Colonic mucosa (tissue), 4 donors: ENCODE measurements at regions not wholly inside any gene's neighbourhood (a gene's known extent, or its start where the extent isn't known, plus 50 kb on each side); places are given as distances from the start of the nearest gene placed in this dataset.

Experiments used
- DNase-seq: peaks from one replicate; pipeline ENCODE4 v3.0.0-alpha.2; 2020
- H3K27ac ChIP-seq: fragments of 200-600 bp; one replicate; pipeline ENCODE4 v1.8.0; 2021
- H3K27me3 ChIP-seq: fragments of 200-600 bp; one replicate; pipeline ENCODE4 v1.8.0; 2021
- H3K36me3 ChIP-seq: fragments of 200-600 bp; one replicate; pipeline ENCODE4 v1.8.0; 2021
- H3K4me1 ChIP-seq: fragments of 200-600 bp; one replicate; pipeline ENCODE4 v1.8.0; 2021; ENCODE audit warnings: mild to moderate bottlenecking
- H3K4me3 ChIP-seq: fragments of 200-600 bp; one replicate; pipeline ENCODE4 v1.8.0; 2021
- H3K9ac ChIP-seq, 2 donors: one replicate each; pipeline ENCODE4 v1.7.0; 2013; ENCODE audit warnings: control low read depth in 2 of 2, low read depth in 2 of 2, low read length in 2 of 2
- H3K9me3 ChIP-seq: fragments of 200-600 bp; one replicate; pipeline ENCODE4 v1.8.0; 2021
- CTCF ChIP-seq: fragments of 200-600 bp; IDR thresholded peaks from one replicate; pipeline ENCODE4 v1.8.0; 2022; ENCODE audit warnings: antibody characterized with exemption, mild to moderate bottlenecking
- intact Hi-C: fragments of 100-400 bp; cut with DNase I; formaldehyde crosslinking; loops from one replicate; pipeline ENCODE4 v1.14.1; 2022
- donor health status: healthy.
- donor health status: DM: no; HTN: no; CAD: no.
- donor health status: DM: no; HTN: no; CAD: no.

DNA sequence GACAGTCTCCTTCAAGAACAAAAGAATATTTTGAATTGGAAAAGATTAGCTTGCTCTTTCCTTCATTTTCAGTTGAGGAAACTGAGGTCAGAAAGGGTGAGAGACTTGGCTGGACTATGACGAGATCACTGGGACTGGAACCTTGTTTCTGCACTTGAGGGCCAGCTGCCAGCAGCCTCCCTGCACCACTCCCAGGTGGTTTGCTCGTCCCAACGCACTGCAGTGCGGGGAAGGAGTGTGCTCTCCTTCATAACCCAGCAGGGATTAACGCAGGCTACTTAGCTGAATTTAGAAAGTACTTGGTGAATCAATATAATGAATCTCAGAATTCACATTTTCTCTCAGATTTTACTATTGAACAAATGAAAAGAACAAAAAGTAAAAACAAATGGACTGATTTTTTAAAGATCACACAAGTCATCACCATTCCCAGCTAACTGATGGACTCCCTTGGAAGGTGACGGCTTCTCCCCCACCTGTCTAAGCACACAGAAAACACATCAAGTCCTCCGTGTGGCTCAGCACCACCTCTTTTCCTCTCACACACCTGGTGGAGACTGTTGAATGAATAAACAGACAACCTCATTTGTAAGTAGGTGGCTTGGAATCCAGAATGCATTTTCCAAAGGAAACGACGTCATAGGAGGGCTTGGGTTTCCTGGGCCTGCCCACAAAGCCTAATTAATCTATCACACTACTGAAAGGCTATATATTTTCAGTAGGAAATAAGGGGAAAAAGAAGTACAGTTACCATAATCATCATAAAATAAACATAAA, 121.0 kb downstream of the QRSL1 start:
- Histone ChIP-seq H3K9me3 (no peaks in the 10 kb centered on the region), H3K4me1 (peaks cover 9% of the 10 kb centered on the region), H3K9ac (no peak overlapping the region), H3K27me3 (no peaks in the 10 kb centered on the region), H3K4me3 (no peak overlapping the region), H3K27ac (no peak overlapping the region), H3K36me3 (no peaks in the 10 kb centered on the region)
- intact Hi-C loops = no loop called here
- no peak for TF ChIP-seq CTCF
- no peak for DNase-seq

GRCh38 chr6:106749609-106750008, 120.2 kb downstream of the QRSL1 start:
- no peak for TF ChIP-seq CTCF
- Histone ChIP-seq H3K4me1 (peaks cover 9% of the 10 kb centered on the region), H3K27ac (no peak overlapping the region), H3K9me3 (no peaks in the 10 kb centered on the region), H3K9ac (no peak overlapping the region), H3K36me3 (no peaks in the 10 kb centered on the region), H3K27me3 (no peaks in the 10 kb centered on the region), H3K4me3 (no peak overlapping the region)
- DNase-seq = no peak
- intact Hi-C loops = no loop called here

- DNase-seq = no peak
- H3K27ac ChIP-seq = no peak overlapping the region
- no peaks in the 10 kb centered on the region for H3K36me3 ChIP-seq
- no peaks in the 10 kb centered on the region for H3K9me3 ChIP-seq
- TF ChIP-seq CTCF = no peak
- intact Hi-C loops = no loop called here
- H3K4me1 ChIP-seq = peaks cover 9% of the 10 kb centered on the region
- H3K4me3 ChIP-seq = no peak overlapping the region
- H3K9ac ChIP-seq = no peak overlapping the region
- no peaks in the 10 kb centered on the region for H3K27me3 ChIP-seq
Observed at GRCh38 chr6:106748547-106749207, 119.3 kb downstream of the QRSL1 start.

- H3K9me3 ChIP-seq = no peaks in the 10 kb centered on the region
- intact Hi-C loops = no loop called here
- H3K36me3 ChIP-seq = no peaks in the 10 kb centered on the region
- peak; percentile 63 for DNase-seq
- H3K27me3 ChIP-seq = no peaks in the 10 kb centered on the region
- H3K9ac ChIP-seq = peak overlapping the region in 1 of 2 donors; percentile 26
- H3K27ac ChIP-seq = peak overlapping the region; percentile 88
- peaks cover 9% of the 10 kb centered on the region for H3K4me1 ChIP-seq
- no peak for TF ChIP-seq CTCF
- no peak overlapping the region for H3K4me3 ChIP-seq
Observed at GRCh38 chr6:106747139-106747538, 117.8 kb downstream of the QRSL1 start.

DNA sequence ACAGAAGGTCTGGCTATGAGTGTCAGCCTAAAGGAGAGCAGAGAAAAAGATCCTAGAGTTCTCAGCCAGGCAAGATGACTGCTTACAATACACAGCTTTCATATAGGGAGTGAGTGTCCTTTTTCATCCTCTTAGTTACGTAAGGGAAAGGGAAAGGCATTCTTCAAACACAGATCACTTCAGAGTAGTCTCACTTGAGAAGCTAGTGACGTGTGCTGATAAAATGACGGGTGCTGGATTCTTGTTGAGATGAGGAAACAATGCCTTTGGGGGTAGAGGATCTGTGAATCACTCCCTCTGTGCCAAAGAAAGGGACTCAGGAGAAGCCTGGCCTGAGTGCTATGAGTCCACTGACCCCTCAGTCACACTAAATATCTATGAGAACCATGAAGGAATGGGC, 117.3 kb downstream of the QRSL1 start:
- H3K27me3 ChIP-seq = no peaks in the 10 kb centered on the region
- peak overlapping the region; percentile 88 for H3K27ac ChIP-seq
- H3K9me3 ChIP-seq = no peaks in the 10 kb centered on the region
- no peaks in the 10 kb centered on the region for H3K36me3 ChIP-seq
- peak overlapping the region in 1 of 2 donors; percentile 26 for H3K9ac ChIP-seq
- H3K4me1 ChIP-seq = peaks cover 9% of the 10 kb centered on the region
- TF ChIP-seq CTCF = no peak
- intact Hi-C loops = no loop called here
- no peak for DNase-seq
- no peak overlapping the region for H3K4me3 ChIP-seq
